ENCODE measurements at regions not wholly inside any gene's neighbourhood (a gene's known extent, or its start where the extent isn't known, plus 50 kb on each side); places are given as distances from the start of the nearest gene placed in this dataset.

DNA sequence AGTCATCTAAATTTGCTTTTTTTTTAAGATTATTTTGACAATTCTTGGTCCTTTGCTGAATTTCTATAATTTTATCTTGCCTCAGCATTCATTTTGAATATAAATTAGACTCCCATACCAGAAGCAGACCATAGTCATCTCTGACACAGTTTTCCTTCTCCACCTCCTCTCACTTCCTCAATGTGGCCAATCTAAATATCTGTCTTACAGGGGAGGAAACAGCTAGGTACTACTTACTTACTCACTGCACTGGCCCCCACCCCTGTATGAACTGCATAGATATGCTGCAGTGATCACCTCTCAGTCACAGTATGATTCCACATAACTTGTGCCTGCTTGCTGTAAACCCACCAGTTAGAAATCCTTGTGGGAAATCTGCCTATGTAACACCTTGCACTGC, 665.6 kb downstream of the FGF9 start:
- no peaks in the 10 kb centered on the region for H3K36me3 ChIP-seq (ENCODE audit: control insufficient read depth, insufficient read depth, low read length)
- H3K4me1 ChIP-seq (ENCODE audit: control insufficient read depth, insufficient read depth, low read length), result no peaks in the 10 kb centered on the region
- no peaks in the 10 kb centered on the region for H3K9me1 ChIP-seq (ENCODE audit: insufficient read depth, low read length)
- H2BK15ac ChIP-seq (ENCODE audit: low read depth, low read length), result no peak overlapping the region
- H3K27ac ChIP-seq (ENCODE audit: insufficient read depth, low read length), result no peak overlapping the region
- no peak overlapping the region for H2BK20ac ChIP-seq (ENCODE audit: low read depth, low read length)
- H3K9me3 ChIP-seq (ENCODE audit: control insufficient read depth, insufficient read depth, low read length), result no peaks in the 10 kb centered on the region
- dilution Hi-C loops (cut with HindIII; ENCODE audit: low sequenced_read_pairs, unreplicated experiment), result no loop called here
- H3K4me3 ChIP-seq (ENCODE audit: insufficient read depth, low read depth, low read length), result no peak overlapping the region
- no peaks in the 10 kb centered on the region for H4K20me1 ChIP-seq (ENCODE audit: insufficient read depth, low read length)
- H3K27me3 ChIP-seq (ENCODE audit: control insufficient read depth, insufficient read depth, low read length), result no peaks in the 10 kb centered on the region
- in situ Hi-C loops (cut with MboI; ENCODE audit: low sequenced_read_pairs), result no loop called here
- no peak overlapping the region for H3K14ac ChIP-seq (replicated peaks; ENCODE audit: low read depth, low read length)
- no peak overlapping the region for H2AK9ac ChIP-seq (replicated peaks; ENCODE audit: low read depth, low read length, poor library complexity)
- no peak overlapping the region for H2BK5ac ChIP-seq (ENCODE audit: low read depth, low read length, poor library complexity, severe bottlenecking)
- no peak overlapping the region for H4K8ac ChIP-seq (ENCODE audit: low read depth in 2 of 2, low read length in 2 of 2)
- intact Hi-C loops (cut with micrococcal nuclease), result no loop called here
- H3K79me1 ChIP-seq (ENCODE audit: low read depth in 1 of 2, low read length in 2 of 2), result no peaks in the 10 kb centered on the region
- H4K5ac ChIP-seq (ENCODE audit: low read depth, low read length), result no peak overlapping the region
- BruUV-seq (replicated peaks), result no TSS peak
- no peak overlapping the region for H3K56ac ChIP-seq (ENCODE audit: extremely low read depth, insufficient read depth, low read length)
- POLR2A ChIA-PET (ENCODE audit: unreplicated experiment), result no interaction called here
- no peak overlapping the region for H3K23ac ChIP-seq (ENCODE audit: low read depth, low read length)
- H3K4ac ChIP-seq (ENCODE audit: low read depth, low read length), result no peak overlapping the region
- H3K9ac ChIP-seq (ENCODE audit: low read depth, low read length), result no peak overlapping the region
- H3K18ac ChIP-seq (ENCODE audit: low read depth, low read length), result no peak overlapping the region
- no peak overlapping the region for H2AK5ac ChIP-seq (ENCODE audit: low read depth, low read length)
- no peak overlapping the region for H2BK120ac ChIP-seq (ENCODE audit: low read depth, low read length)
- DNase-seq (no peak), ATAC-seq (ENCODE audit: low read depth) (no peak)
- CTCF ChIA-PET, result no interaction called here
- no peak for TF ChIP-seq BHLHE40 (IDR thresholded peaks at IDR 0.05; ENCODE audit: low read depth, low read length)
- TF ChIP-seq, protein P1, sequence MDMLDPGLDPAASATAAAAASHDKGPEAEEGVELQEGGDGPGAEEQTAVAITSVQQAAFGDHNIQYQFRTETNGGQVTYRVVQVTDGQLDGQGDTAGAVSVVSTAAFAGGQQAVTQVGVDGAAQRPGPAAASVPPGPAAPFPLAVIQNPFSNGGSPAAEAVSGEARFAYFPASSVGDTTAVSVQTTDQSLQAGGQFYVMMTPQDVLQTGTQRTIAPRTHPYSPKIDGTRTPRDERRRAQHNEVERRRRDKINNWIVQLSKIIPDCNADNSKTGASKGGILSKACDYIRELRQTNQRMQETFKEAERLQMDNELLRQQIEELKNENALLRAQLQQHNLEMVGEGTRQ (IDR thresholded peaks at IDR 0.05; ENCODE audit: low read depth, low read length), result no peak
- TF ChIP-seq MAZ (IDR thresholded peaks at IDR 0.05; ENCODE audit: borderline replicate concordance, low read depth, low read length), result no peak
- no peak for TF ChIP-seq CTCF (conservative IDR thresholded peaks at IDR 0.05; ENCODE audit: low read depth, low read length)
- no peak for TF ChIP-seq MAFK (IDR thresholded peaks at IDR 0.05; ENCODE audit: low read depth, low read length)
- no peak for TF ChIP-seq RAD21 (IDR thresholded peaks at IDR 0.05; ENCODE audit: low read length)
- TF ChIP-seq FOS (IDR thresholded peaks at IDR 0.05; ENCODE audit: low read depth, low read length), result no peak
- no peak for TF ChIP-seq POLR2A (IDR thresholded peaks at IDR 0.05; ENCODE audit: low read depth, low read length)
- TF ChIP-seq RFX5 (IDR thresholded peaks at IDR 0.05; ENCODE audit: low read depth, low read length), result no peak
- TF ChIP-seq ELK1 (IDR thresholded peaks at IDR 0.05; ENCODE audit: borderline replicate concordance, low read depth, low read length), result no peak
- TF ChIP-seq MXI1 (IDR thresholded peaks at IDR 0.05; ENCODE audit: borderline replicate concordance, low read depth, low read length), result no peak
- TF ChIP-seq CHD1 (IDR thresholded peaks at IDR 0.05; ENCODE audit: low read depth, low read length), result no peak
- no peak for TF ChIP-seq SMC3 (IDR thresholded peaks at IDR 0.05; ENCODE audit: low read depth, low read length)
- no peak for TF ChIP-seq RCOR1 (IDR thresholded peaks at IDR 0.05; ENCODE audit: insufficient replicate concordance, low read length)
- TF ChIP-seq NFE2L2 (IDR thresholded peaks at IDR 0.05; ENCODE audit: low read depth, low read length), result no peak
- TF ChIP-seq CEBPB (IDR thresholded peaks at IDR 0.05; ENCODE audit: low read depth, low read length), result no peak
- no peak overlapping the region for H4K91ac ChIP-seq (ENCODE audit: insufficient read depth, low read depth, low read length)
- no peak overlapping the region for H3K4me2 ChIP-seq (ENCODE audit: low read depth, low read length)
- no peak overlapping the region for H2AFZ ChIP-seq (replicated peaks; ENCODE audit: low read length, poor library complexity)
